ENCODE measurements at regions not wholly inside any gene's neighbourhood (a gene's known extent, or its start where the extent isn't known, plus 50 kb on each side); places are given as distances from the start of the nearest gene placed in this dataset.
A peak's percentile ranks its signal among the peaks of the same experiment; 100 is the strongest.

DNA sequence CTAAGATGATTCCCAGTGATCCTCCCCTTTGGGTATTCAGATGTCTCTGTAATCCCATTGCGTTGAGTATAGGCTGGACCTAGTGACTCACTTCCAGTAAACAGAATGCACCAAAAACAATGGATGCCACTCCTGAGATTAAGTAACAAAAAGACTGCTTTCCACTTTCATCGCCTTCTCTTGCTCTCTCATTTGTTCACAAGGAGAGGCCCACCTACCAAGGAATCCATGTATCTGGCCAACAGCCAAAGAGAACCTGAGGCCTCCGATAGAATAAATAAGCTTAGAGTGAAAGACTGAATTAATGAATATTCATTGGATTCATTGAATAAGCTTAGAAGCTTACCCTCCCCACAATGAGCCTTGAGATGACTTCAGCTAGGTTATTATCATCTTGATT, 454.6 kb downstream of the KCNA4 start:
- TF ChIP-seq EZH2 (IDR thresholded peaks at IDR 0.05; ENCODE audit: insufficient read depth, poor library complexity, severe bottlenecking) (no peak), EZH2phosphoT487 (IDR thresholded peaks at IDR 0.05; ENCODE audit: insufficient read depth, low read depth) (no peak)
- in situ Hi-C loops (cut with MboI), result no loop called here
- H3K27ac ChIP-seq, result no peak overlapping the region
- H3K9me2 ChIP-seq (ENCODE audit: insufficient read depth), result no peaks in the 10 kb centered on the region
- no peaks in the 10 kb centered on the region for H3K79me2 ChIP-seq (ENCODE audit: insufficient read depth)
- no peak overlapping the region for H2AFZ ChIP-seq
- 50 to 57% methylated on average over 3 of the region's 3 CpGs for WGBS, 2 experiments (ENCODE audit: low coverage in 1 of 2, low lambda C conversion rate in 2 of 2, missing lambda C conversion rate in 2 of 2)
- no peaks in the 10 kb centered on the region for H3K4me1 ChIP-seq (ENCODE audit: insufficient read depth)
- H3F3A ChIP-seq (ENCODE audit: insufficient read depth), result no peaks in the 10 kb centered on the region
- no peak overlapping the region for H3K4me2 ChIP-seq (ENCODE audit: unreplicated experiment)
- H4K20me1 ChIP-seq (ENCODE audit: insufficient read depth), result no peaks in the 10 kb centered on the region
- no peaks in the 10 kb centered on the region for H3K27me3 ChIP-seq (replicated peaks; ENCODE audit: insufficient read depth)
- DNase-seq, result no peak
- no peak overlapping the region for H3K4me3 ChIP-seq
- no peak overlapping the region for H3K9ac ChIP-seq
- no peaks in the 10 kb centered on the region for H3K9me3 ChIP-seq (ENCODE audit: low read depth)
- H3K36me3 ChIP-seq (ENCODE audit: low read depth), result no peaks in the 10 kb centered on the region

DNA sequence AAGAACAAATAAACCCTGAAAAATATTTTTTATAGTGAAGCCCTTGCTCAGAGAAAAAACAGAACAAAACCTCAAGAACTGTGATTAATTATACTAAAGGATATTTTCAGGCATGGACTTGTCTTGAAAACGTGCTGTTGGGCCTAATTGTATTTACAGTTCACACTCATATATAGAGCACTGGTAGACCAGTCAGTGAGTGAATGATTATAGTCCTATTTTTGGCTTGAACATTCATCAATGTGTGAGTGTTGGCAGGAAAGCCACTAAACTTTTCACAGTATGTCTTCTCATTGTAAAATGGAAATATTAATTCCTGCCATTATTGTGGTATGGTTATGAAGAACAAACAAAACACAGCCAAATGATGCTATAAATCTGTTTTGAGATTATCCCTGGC, 462.8 kb downstream of the KCNA4 start:
- 3 to 4% methylated on average over 1 of the region's 1 CpG for WGBS, 2 experiments (ENCODE audit: low coverage in 1 of 2, low lambda C conversion rate in 2 of 2, missing lambda C conversion rate in 2 of 2)

DNA sequence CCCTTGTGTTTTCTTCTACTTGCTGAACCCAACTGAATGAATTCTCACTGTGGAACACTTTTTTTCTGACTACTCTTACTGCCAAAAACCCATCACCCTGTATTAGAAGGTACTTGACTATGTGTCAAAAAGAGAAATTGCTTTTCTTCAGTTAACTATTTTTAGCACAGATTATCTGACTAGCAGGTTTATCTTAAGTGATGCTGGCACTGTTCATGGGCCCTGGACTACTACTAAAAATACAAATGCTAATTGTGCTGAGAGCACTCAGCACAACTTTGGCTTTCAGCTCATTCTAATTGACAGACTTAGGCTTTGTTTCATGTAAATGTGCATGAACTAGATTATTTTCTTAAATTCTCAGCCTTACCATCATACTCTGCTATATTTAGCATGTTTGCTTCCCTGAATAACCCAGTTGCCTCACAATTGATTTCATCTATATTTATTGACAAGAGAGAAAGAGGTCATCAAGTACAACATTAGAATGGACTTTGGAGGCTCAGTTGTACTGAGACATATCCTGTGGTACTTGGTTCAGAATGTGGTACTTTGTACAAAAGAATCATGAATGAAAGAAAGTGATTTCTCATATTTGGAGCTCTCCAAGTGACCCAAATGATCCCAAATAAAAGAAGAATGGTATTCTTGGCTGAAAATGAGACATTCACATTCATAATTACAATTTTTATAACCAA, 478.3 kb downstream of the KCNA4 start:
- Histone ChIP-seq H3F3A (ENCODE audit: insufficient read depth) (no peaks in the 10 kb centered on the region), H3K79me2 (ENCODE audit: insufficient read depth) (no peaks in the 10 kb centered on the region), H3K27ac (no peak overlapping the region), H3K27me3 (replicated peaks; ENCODE audit: insufficient read depth) (no peaks in the 10 kb centered on the region), H4K20me1 (ENCODE audit: insufficient read depth) (no peaks in the 10 kb centered on the region), H3K36me3 (ENCODE audit: low read depth) (no peaks in the 10 kb centered on the region), H2AFZ (no peak overlapping the region), H3K4me1 (ENCODE audit: insufficient read depth) (no peaks in the 10 kb centered on the region), H3K4me3 (no peak overlapping the region), H3K9me3 (ENCODE audit: low read depth) (no peaks in the 10 kb centered on the region), H3K4me2 (ENCODE audit: unreplicated experiment) (no peak overlapping the region), H3K9me2 (ENCODE audit: insufficient read depth) (no peaks in the 10 kb centered on the region), H3K9ac (no peak overlapping the region)
- in situ Hi-C loops (cut with MboI), result no loop called here
- DNase-seq, result no peak
- TF ChIP-seq EZH2 (IDR thresholded peaks at IDR 0.05; ENCODE audit: insufficient read depth, poor library complexity, severe bottlenecking) (no peak), EZH2phosphoT487 (IDR thresholded peaks at IDR 0.05; ENCODE audit: insufficient read depth, low read depth) (no peak)

More for the DNA sequence above, 462.8 kb downstream of the KCNA4 start:
- no peaks in the 10 kb centered on the region for H3K9me3 ChIP-seq (ENCODE audit: low read depth)
- no peaks in the 10 kb centered on the region for H3K27me3 ChIP-seq (replicated peaks; ENCODE audit: insufficient read depth)
- TF ChIP-seq EZH2phosphoT487 (IDR thresholded peaks at IDR 0.05; ENCODE audit: insufficient read depth, low read depth) (no peak), EZH2 (IDR thresholded peaks at IDR 0.05; ENCODE audit: insufficient read depth, poor library complexity, severe bottlenecking) (no peak)
- H3K79me2 ChIP-seq (ENCODE audit: insufficient read depth), result no peaks in the 10 kb centered on the region
- H3K4me3 ChIP-seq, result no peak overlapping the region
- no peaks in the 10 kb centered on the region for H3K36me3 ChIP-seq (ENCODE audit: low read depth)
- no peaks in the 10 kb centered on the region for H3K4me1 ChIP-seq (ENCODE audit: insufficient read depth)
- no peak overlapping the region for H3K9ac ChIP-seq
- no peak overlapping the region for H2AFZ ChIP-seq
- H4K20me1 ChIP-seq (ENCODE audit: insufficient read depth), result no peaks in the 10 kb centered on the region
- H3K4me2 ChIP-seq (ENCODE audit: unreplicated experiment), result no peak overlapping the region
- H3K27ac ChIP-seq, result no peak overlapping the region
- H3K9me2 ChIP-seq (ENCODE audit: insufficient read depth), result no peaks in the 10 kb centered on the region
- DNase-seq, result no peak
- in situ Hi-C loops (cut with MboI), result no loop called here
- no peaks in the 10 kb centered on the region for H3F3A ChIP-seq (ENCODE audit: insufficient read depth)

DNA sequence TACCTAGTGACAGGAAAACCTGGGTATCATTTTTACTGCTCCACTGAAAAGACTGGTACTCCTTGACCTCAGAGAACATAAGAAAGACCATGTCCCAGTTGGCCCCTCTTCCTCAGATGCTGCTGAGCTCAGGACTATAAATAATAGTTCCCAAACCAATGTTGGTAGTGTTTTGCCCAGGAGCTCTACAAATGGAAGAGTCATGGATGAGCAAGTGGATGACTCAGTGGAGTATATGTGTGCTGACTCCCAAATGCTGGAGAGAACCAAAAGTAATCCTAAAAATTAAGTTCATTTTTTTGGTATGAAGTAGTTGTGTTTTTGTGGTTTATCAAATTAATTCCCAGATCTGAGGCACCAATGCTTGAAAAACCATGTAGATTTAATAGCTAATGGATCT, 482.0 kb downstream of the KCNA4 start:
- Histone ChIP-seq H3K27me3 (replicated peaks; ENCODE audit: insufficient read depth) (no peaks in the 10 kb centered on the region), H3K36me3 (ENCODE audit: low read depth) (no peaks in the 10 kb centered on the region), H3K79me2 (ENCODE audit: insufficient read depth) (no peaks in the 10 kb centered on the region), H3K4me3 (no peak overlapping the region), H3K9ac (no peak overlapping the region), H3K4me2 (ENCODE audit: unreplicated experiment) (no peak overlapping the region), H4K20me1 (ENCODE audit: insufficient read depth) (no peaks in the 10 kb centered on the region), H2AFZ (no peak overlapping the region), H3K4me1 (ENCODE audit: insufficient read depth) (no peaks in the 10 kb centered on the region), H3K9me2 (ENCODE audit: insufficient read depth) (no peaks in the 10 kb centered on the region), H3K27ac (no peak overlapping the region), H3K9me3 (ENCODE audit: low read depth) (no peaks in the 10 kb centered on the region), H3F3A (ENCODE audit: insufficient read depth) (no peaks in the 10 kb centered on the region)
- DNase-seq, result peak; percentile 63
- in situ Hi-C loops (cut with MboI), result no loop called here
- no peak for TF ChIP-seq EZH2phosphoT487 (IDR thresholded peaks at IDR 0.05; ENCODE audit: insufficient read depth, low read depth)
- TF ChIP-seq EZH2 (IDR thresholded peaks at IDR 0.05; ENCODE audit: insufficient read depth, poor library complexity, severe bottlenecking), result no peak

DNA sequence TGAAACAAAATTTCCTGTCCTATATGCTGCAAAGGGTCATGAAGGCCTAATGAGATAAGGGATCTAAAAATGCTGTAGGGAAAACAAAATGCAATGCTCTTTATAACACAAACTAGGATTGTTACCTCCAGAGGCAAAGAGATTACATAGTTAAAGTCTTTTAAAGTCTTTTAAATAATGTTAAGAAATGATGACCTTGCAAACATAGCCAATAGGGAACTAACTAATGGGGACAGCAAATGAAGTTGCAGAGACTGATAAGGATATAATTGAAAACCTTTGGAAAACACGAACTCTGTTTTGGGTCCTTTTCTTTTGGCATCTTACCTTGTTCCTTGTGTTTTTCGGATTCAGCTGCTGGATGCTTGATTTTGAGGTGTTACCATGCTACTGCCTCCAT, 485.9 kb downstream of the KCNA4 start:
- Histone ChIP-seq H3K9me2 (ENCODE audit: insufficient read depth) (no peaks in the 10 kb centered on the region), H3F3A (ENCODE audit: insufficient read depth) (no peaks in the 10 kb centered on the region), H4K20me1 (ENCODE audit: insufficient read depth) (no peaks in the 10 kb centered on the region), H3K36me3 (ENCODE audit: low read depth) (no peaks in the 10 kb centered on the region), H3K79me2 (ENCODE audit: insufficient read depth) (no peaks in the 10 kb centered on the region), H2AFZ (no peak overlapping the region), H3K27ac (no peak overlapping the region), H3K4me3 (no peak overlapping the region), H3K9me3 (ENCODE audit: low read depth) (no peaks in the 10 kb centered on the region), H3K9ac (no peak overlapping the region), H3K4me1 (ENCODE audit: insufficient read depth) (no peaks in the 10 kb centered on the region), H3K4me2 (ENCODE audit: unreplicated experiment) (no peak overlapping the region), H3K27me3 (replicated peaks; ENCODE audit: insufficient read depth) (no peaks in the 10 kb centered on the region)
- DNase-seq, result no peak
- in situ Hi-C loops (cut with MboI), result no loop called here
- WGBS, 2 experiments (ENCODE audit: low coverage in 1 of 2, low lambda C conversion rate in 2 of 2, missing lambda C conversion rate in 2 of 2), result 17% methylated on average over 2 of the region's 2 CpGs
- TF ChIP-seq EZH2phosphoT487 (IDR thresholded peaks at IDR 0.05; ENCODE audit: insufficient read depth, low read depth) (no peak), EZH2 (IDR thresholded peaks at IDR 0.05; ENCODE audit: insufficient read depth, poor library complexity, severe bottlenecking) (no peak)
